A673 (cell line): ENCODE measurements at regions not wholly inside any gene's neighbourhood (a gene's known extent, or its start where the extent isn't known, plus 50 kb on each side); places are given as distances from the start of the nearest gene placed in this dataset.

Source experiments
- BruUV-seq: library from RNA; stranded (reverse); fragments of 400-500 nt; replicated peaks from 2 replicates; lab custom pipeline; 2021; lab: Mats Ljungman, UMichigan
- CTCF ChIA-PET: fragments of 300-600 bp; sonication (Branson Sonifier 250); formaldehyde crosslinking; loops from one replicate; lab custom pipeline; 2022; ENCODE audit warnings: antibody characterized with exemption; lab: Charles Lee
- POLR2A ChIA-PET: fragments of 300-600 bp; sonication (Branson Sonifier 250); formaldehyde crosslinking; loops from one replicate; lab custom pipeline; 2022; ENCODE audit warnings: antibody characterized with exemption; ENCODE audit not compliant: low non-redundant PET; lab: Charles Lee
- DNase-seq: peaks from one replicate; pipeline ENCODE4 v3.0.0-alpha.2; 2015; ENCODE audit warnings: low spot score
- H3K27ac ChIP-seq: fragments of 200-600 bp; sonication (generic); 2 replicates; pipeline ENCODE4 v1.5.1; 2016; ENCODE audit warnings: mixed run types, low read depth, mild to moderate bottlenecking, mixed read lengths, antibody characterized with exemption, low read length; ENCODE audit not compliant: poor library complexity, severe bottlenecking
- H3K27me3 ChIP-seq: fragments of 200-600 bp; sonication (generic); replicated peaks from 2 replicates; pipeline ENCODE4 v1.6.1; 2017; ENCODE audit warnings: mixed run types, low read depth, mild to moderate bottlenecking, mixed read lengths, antibody characterized with exemption, low read length; ENCODE audit not compliant: insufficient read depth, poor library complexity
- H3K36me3 ChIP-seq: fragments of 200-600 bp; sonication (generic); 2 replicates; pipeline ENCODE4 v1.6.1; 2016; ENCODE audit warnings: mixed run types, mild to moderate bottlenecking, mixed read lengths, antibody characterized with exemption, low read length; ENCODE audit not compliant: insufficient read depth, poor library complexity, severe bottlenecking
- H3K4me1 ChIP-seq: fragments of 200-600 bp; sonication (generic); 2 replicates; pipeline ENCODE4 v1.6.1; 2017; ENCODE audit warnings: mixed run types, mild to moderate bottlenecking, mixed read lengths, antibody characterized with exemption, low read length; ENCODE audit not compliant: insufficient read depth, poor library complexity, severe bottlenecking
- H3K4me3 ChIP-seq: fragments of 200-600 bp; sonication (generic); 2 replicates; pipeline ENCODE4 v1.5.1; 2016; ENCODE audit warnings: low read depth, mixed run types, mild to moderate bottlenecking, mixed read lengths, low read length; ENCODE audit not compliant: poor library complexity, severe bottlenecking
- H3K9me3 ChIP-seq: fragments of 200-600 bp; sonication (generic); 2 replicates; pipeline ENCODE4 v1.6.1; 2016; ENCODE audit warnings: mixed run types, low read depth, mild to moderate bottlenecking, mixed read lengths, antibody characterized with exemption, low read length; ENCODE audit not compliant: poor library complexity, severe bottlenecking
- EZH2 ChIP-seq: fragments of 200-600 bp; sonication (generic); IDR thresholded peaks from 2 replicates; pipeline ENCODE4 v1.6.1; 2017; ENCODE audit warnings: borderline replicate concordance, low read depth, mild to moderate bottlenecking, mixed read lengths, antibody characterized with exemption, low read length; ENCODE audit not compliant: poor library complexity, severe bottlenecking
- intact Hi-C: fragments of 100-400 bp; cut with micrococcal nuclease; formaldehyde crosslinking; loops from one replicate; pipeline ENCODE4 v1.10.0; 2022; ENCODE audit not compliant: unreplicated experiment
- TF ChIP-seq, protein P1 (sequence below): fragments of 300-800, 200-600 bp; sonication (generic); conservative IDR thresholded peaks from 2 replicates; pipeline ENCODE4 v1.5.1; 2017; ENCODE audit warnings: low read depth, mild to moderate bottlenecking, antibody characterized with exemption, low read length, moderate library complexity, mixed read lengths

DNA sequence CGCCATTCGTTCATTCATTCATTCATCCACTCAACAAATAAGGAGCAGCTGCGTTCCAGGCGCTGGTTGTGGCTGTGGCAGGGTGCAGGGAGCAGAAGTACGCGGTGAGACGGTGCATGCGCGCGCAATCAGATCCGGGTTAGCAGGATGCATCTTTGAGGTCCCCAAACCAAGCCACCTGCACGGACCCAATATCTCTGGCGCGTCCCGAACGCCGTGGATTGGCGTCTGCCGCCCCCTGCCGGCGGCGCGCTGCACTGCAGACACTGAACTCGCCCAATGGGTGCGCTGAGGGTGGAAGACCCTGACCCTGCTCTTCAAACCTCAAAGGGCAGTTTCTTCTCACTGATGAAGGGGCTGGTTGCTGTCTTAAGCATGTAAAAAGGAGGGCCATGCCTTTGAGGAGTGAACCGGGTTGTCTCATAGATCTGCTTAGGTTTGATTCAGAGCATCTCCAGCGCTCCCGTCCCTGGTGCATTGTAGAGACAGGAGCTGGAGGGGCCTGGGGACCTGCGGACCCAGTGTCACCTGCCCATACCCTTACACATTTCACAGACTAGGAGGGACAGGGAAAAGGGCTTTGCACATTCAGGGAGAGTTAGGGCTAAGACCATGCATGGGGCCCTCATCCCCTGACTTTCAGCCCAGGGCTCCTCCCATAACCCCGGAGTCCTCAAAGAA is 102.5 kb downstream of the RAMP3 start:
- no peaks in the 10 kb centered on the region for H3K9me3 ChIP-seq
- H3K27me3 ChIP-seq = peaks cover 6% of the 10 kb centered on the region
- peak; percentile 57 for DNase-seq
- H3K4me3 ChIP-seq = no peak overlapping the region
- no peak for TF ChIP-seq EZH2
- TF ChIP-seq, protein P1, sequence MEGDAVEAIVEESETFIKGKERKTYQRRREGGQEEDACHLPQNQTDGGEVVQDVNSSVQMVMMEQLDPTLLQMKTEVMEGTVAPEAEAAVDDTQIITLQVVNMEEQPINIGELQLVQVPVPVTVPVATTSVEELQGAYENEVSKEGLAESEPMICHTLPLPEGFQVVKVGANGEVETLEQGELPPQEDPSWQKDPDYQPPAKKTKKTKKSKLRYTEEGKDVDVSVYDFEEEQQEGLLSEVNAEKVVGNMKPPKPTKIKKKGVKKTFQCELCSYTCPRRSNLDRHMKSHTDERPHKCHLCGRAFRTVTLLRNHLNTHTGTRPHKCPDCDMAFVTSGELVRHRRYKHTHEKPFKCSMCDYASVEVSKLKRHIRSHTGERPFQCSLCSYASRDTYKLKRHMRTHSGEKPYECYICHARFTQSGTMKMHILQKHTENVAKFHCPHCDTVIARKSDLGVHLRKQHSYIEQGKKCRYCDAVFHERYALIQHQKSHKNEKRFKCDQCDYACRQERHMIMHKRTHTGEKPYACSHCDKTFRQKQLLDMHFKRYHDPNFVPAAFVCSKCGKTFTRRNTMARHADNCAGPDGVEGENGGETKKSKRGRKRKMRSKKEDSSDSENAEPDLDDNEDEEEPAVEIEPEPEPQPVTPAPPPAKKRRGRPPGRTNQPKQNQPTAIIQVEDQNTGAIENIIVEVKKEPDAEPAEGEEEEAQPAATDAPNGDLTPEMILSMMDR = peak; percentile 99
- no TSS peak for BruUV-seq
- ChIA-PET CTCF (no interaction called here), POLR2A (no interaction called here)
- intact Hi-C loops = loop anchor here (1.0 kb wide), 1 partner anchor 106 kb away; no protein-coding TSS in a partner anchor
- no peaks in the 10 kb centered on the region for H3K4me1 ChIP-seq
- H3K36me3 ChIP-seq = no peaks in the 10 kb centered on the region
- H3K27ac ChIP-seq = no peak overlapping the region

- no TSS peak for BruUV-seq
- Histone ChIP-seq H3K36me3 (no peaks in the 10 kb centered on the region), H3K4me1 (no peaks in the 10 kb centered on the region), H3K27me3 (peaks cover 40% of the 10 kb centered on the region), H3K27ac (no peak overlapping the region), H3K9me3 (no peaks in the 10 kb centered on the region), H3K4me3 (no peak overlapping the region)
- no peak for DNase-seq
- ChIA-PET CTCF (no interaction called here), POLR2A (no interaction called here)
- intact Hi-C loops = no loop called here
- TF ChIP-seq, protein P1 = no peak
- TF ChIP-seq EZH2 = no peak
Measured at GRCh38 chr7:45267262-45267661, 109.7 kb downstream of the RAMP3 start.

- no TSS peak for BruUV-seq
- Histone ChIP-seq H3K27ac (no peak overlapping the region), H3K27me3 (peaks cover 40% of the 10 kb centered on the region), H3K36me3 (no peaks in the 10 kb centered on the region), H3K9me3 (no peaks in the 10 kb centered on the region), H3K4me1 (no peaks in the 10 kb centered on the region), H3K4me3 (no peak overlapping the region)
- TF ChIP-seq, protein P1 = no peak
- TF ChIP-seq EZH2 = no peak
- no peak for DNase-seq
- POLR2A ChIA-PET = no interaction called here
- CTCF ChIA-PET = no interaction called here
- intact Hi-C loops = no loop called here
Measured at GRCh38 chr7:45268013-45268412, 110.4 kb downstream of the RAMP3 start.
